ENCODE measurements at regions not wholly inside any gene's neighbourhood (a gene's known extent, or its start where the extent isn't known, plus 50 kb on each side); places are given as distances from the start of the nearest gene placed in this dataset.

DNA sequence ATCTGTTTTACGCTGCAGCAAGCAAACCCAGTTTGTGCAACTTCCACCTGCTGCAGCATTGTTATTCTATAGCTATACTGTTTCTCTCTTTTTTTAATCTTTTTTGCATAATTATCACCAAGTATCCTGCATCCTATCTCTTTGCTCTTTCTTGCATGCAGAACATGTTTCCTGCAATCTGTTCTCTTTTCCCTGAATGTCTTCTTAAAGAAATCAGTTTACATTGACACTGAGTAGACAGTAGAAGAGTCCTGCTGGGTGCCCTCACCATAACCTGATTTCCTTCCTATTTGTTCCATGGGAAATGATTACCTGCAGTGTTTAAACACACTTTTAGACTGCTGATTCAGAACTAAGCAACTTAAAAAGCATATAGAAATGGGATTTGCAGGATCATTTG, 964.7 kb downstream of the PCDH19 start:
- H3K36me3 Mint-ChIP-seq (ENCODE audit: insufficient read depth in 1 of 3, low read depth in 3 of 3), result no peaks in the 10 kb centered on the region
- no peak overlapping the region for H2BK15ac ChIP-seq (ENCODE audit: low read depth, low read length)
- no peak for TF ChIP-seq CTCF (conservative IDR thresholded peaks at IDR 0.05)

More for the DNA sequence above, 964.7 kb downstream of the PCDH19 start:
- Histone ChIP-seq H2BK120ac (ENCODE audit: low read depth, low read length, poor library complexity, severe bottlenecking) (no peak overlapping the region), H2BK5ac (ENCODE audit: insufficient read length, low read length) (no peak overlapping the region), H3K4me1 (ENCODE audit: insufficient read depth, low read length) (no peaks in the 10 kb centered on the region), H3K27me3 (ENCODE audit: insufficient read depth, low read length) (no peaks in the 10 kb centered on the region), H2BK12ac (ENCODE audit: insufficient read length, low read depth, low read length) (no peak overlapping the region), H3K79me1 (ENCODE audit: insufficient read depth, low read depth, low read length, poor library complexity, severe bottlenecking) (no peaks in the 10 kb centered on the region), H3K56ac (ENCODE audit: insufficient read length, low read depth, low read length) (no peak overlapping the region), H2AK5ac (ENCODE audit: insufficient read length, low read length) (no peak overlapping the region), H3K79me2 (ENCODE audit: insufficient read depth, low read length) (no peaks in the 10 kb centered on the region), H3K9ac (ENCODE audit: extremely low read depth, insufficient read length, low read length) (no peak overlapping the region), H3K23me2 (ENCODE audit: insufficient read length, low read depth, low read length, poor library complexity, severe bottlenecking) (no peaks in the 10 kb centered on the region), H4K8ac (replicated peaks; ENCODE audit: insufficient read length, low read depth, low read length) (no peak overlapping the region), H2BK20ac (ENCODE audit: low read depth, low read length, poor library complexity, severe bottlenecking) (no peak overlapping the region), H3T11ph (ENCODE audit: low read length) (no peak overlapping the region), H3K4me2 (ENCODE audit: insufficient read depth, insufficient read length, low read length) (no peak overlapping the region), H2AFZ (ENCODE audit: low read length) (no peak overlapping the region), H3K18ac (ENCODE audit: insufficient read length, low read depth, low read length) (no peak overlapping the region), H3K23ac (ENCODE audit: insufficient read length, low read depth, low read length) (no peak overlapping the region), H4K91ac (ENCODE audit: insufficient read length, low read depth, low read length) (no peak overlapping the region), H3K27ac (ENCODE audit: insufficient read length, low read depth, low read length) (no peak overlapping the region), H3K9me3 (ENCODE audit: control insufficient read depth, low read depth, low read length) (no peaks in the 10 kb centered on the region), H3K14ac (ENCODE audit: insufficient read depth, low read length) (no peak overlapping the region), H3K4ac (ENCODE audit: low read depth, low read length) (no peak overlapping the region), H4K20me1 (ENCODE audit: control insufficient read depth, insufficient read depth, insufficient read length) (no peaks in the 10 kb centered on the region), H4K5ac (ENCODE audit: insufficient read length, low read depth, low read length) (no peak overlapping the region)
- no peaks in the 10 kb centered on the region; a peak in 1 of 5 replicates for H3K9me3 Mint-ChIP-seq
- WGBS (ENCODE audit: extremely low coverage, insufficient read length, low lambda C conversion rate), result no CpG with 5 or more reads among the region's 1 CpG
- no peaks in the 10 kb centered on the region for H3K27me3 Mint-ChIP-seq (ENCODE audit: low read depth)
- no peak overlapping the region for H3K27ac Mint-ChIP-seq
- no peak for DNase-seq
- H3K4me1 Mint-ChIP-seq, result no peaks in the 10 kb centered on the region
- no peak overlapping the region for H3K4me3 Mint-ChIP-seq

All from H9 (cell line).